ENCODE measurements at regions not wholly inside any gene's neighbourhood (a gene's known extent, or its start where the extent isn't known, plus 50 kb on each side); places are given as distances from the start of the nearest gene placed in this dataset.
"Not testable (repeated sequence)": the region's sequence is repeated elsewhere in the genome, so short reads cannot be mapped to it uniquely, and the experiment has no call there.

DNA sequence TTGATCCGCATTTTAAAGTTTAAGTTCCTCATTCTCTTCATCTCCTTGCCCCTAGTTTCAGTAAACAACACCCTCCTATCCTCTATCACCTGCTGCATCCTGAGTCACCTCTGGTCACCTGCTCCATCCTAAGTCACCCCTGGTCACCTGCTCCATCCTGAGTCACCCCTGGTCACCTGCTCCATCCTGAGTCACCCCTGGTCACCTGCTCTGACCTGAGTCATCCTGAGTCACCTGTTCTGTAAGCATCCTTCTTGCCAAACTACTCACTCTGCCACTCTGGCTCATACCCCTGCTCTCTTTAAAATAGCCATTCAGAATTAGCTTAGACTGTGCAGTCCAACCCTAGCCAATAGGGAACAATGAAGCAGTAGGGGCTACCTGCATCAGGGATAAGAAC lies 80.6 kb upstream of the CD163 start:
- not testable (repeated sequence) for TF ChIP-seq POLR2A (IDR thresholded peaks at IDR 0.05; ENCODE audit: low read length); GATA1 (IDR thresholded peaks at IDR 0.05; ENCODE audit: low read depth, low read length)

Data from erythroblast (primary cell).